BLaER1 treated with 17β-estradiol and CSF1 and Interleukin-3, amounts not matched to agents 10 nM and 100 nM (cell line): ENCODE measurements at regions not wholly inside any gene's neighbourhood (a gene's known extent, or its start where the extent isn't known, plus 50 kb on each side); places are given as distances from the start of the nearest gene placed in this dataset.
A peak's percentile ranks its signal among the peaks of the same experiment; 100 is the strongest.
"Not testable (repeated sequence)": the region's sequence is repeated elsewhere in the genome, so short reads cannot be mapped to it uniquely, and the experiment has no call there.

ENCODE experiments used
- H3K27ac ChIP-seq, 11 experiments: shearing (Covaris generic); formaldehyde crosslinking; 2 replicates each; pipeline ENCODE4 v1.8.1; 2022
- H3K27me3 ChIP-seq, 11 experiments: shearing (Covaris generic); formaldehyde crosslinking; 2 replicates each; pipeline ENCODE4 v1.8.1; 2022
- H3K36me3 ChIP-seq, 11 experiments: shearing (Covaris generic); formaldehyde crosslinking; 2 replicates each; pipeline ENCODE4 v1.8.1; 2022
- H3K4me1 ChIP-seq, 10 experiments: shearing (Covaris generic); formaldehyde crosslinking; 2 replicates each; pipeline ENCODE4 v1.8.1; 2022
- H3K4me2 ChIP-seq, 11 experiments: shearing (Covaris generic); formaldehyde crosslinking; 2 replicates each; pipeline ENCODE4 v1.8.1; 2022
- H3K4me3 ChIP-seq, 10 experiments: shearing (Covaris generic); formaldehyde crosslinking; 2 replicates each; pipeline ENCODE4 v1.8.1; 2022
- H3K9ac ChIP-seq, 11 experiments: shearing (Covaris generic); formaldehyde crosslinking; 2 replicates each; pipeline ENCODE4 v1.8.1; 2022
- H3K9me3 ChIP-seq, 11 experiments: shearing (Covaris generic); formaldehyde crosslinking; replicated peaks in 1 of 11; 2 replicates each; pipeline ENCODE4 v1.8.1; 2022
- H4K20me1 ChIP-seq, 11 experiments: shearing (Covaris generic); formaldehyde crosslinking; 2 replicates each; pipeline ENCODE4 v1.8.1; 2022

DNA sequence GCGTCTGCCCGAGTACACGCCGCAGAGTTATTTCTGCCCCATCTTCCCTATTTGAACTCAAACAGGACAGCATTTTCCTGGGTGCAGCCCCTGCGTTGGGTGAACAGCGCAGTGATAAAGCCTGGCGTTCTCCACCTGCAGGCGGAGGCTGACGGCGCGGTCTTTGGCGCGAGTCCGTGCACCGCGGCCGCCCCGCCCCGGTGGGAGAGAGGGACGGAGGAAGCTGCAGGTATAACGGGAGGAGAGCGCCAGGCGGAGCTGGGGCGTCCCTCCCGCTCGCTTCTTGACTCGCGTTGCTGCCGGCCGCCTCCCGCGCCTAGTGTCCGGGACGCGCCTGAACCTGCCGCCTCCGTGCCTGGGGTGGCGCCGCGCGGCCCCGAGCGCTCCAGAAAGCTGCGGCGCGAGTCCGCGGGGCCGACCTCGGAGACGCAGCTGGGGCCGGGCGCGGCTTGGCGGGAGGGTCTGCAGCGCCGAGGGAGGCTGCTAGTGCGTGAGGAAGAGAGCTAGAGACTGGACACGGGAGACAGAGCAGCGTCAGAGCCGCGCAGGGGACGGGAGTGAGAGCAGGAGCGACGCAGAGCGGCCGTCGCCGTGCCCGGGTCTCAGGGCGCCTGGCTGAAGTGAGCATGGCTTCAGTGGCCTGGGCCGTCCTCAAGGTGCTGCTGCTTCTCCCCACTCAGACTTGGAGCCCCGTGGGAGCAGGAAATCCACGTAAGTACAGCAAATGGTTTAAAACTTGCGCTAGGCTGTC lies 140.7 kb downstream of the SPATA31A7 start:
- H3K4me1 ChIP-seq, H3K36me3 ChIP-seq, H3K27ac ChIP-seq, H3K9me3 ChIP-seq, H3K9ac ChIP-seq, H3K4me2 ChIP-seq, H4K20me1 ChIP-seq: not testable (repeated sequence)
- peaks cover 0 to 11% (median 0%) of the 10 kb centered on the region in 11 experiments; a peak in 7 of 22 replicates for H3K27me3 ChIP-seq
- H3K4me3 ChIP-seq: peak overlapping the region in 2 of 10 experiments; percentile 37 to 44; a peak in 1 of 20 replicates

DNA sequence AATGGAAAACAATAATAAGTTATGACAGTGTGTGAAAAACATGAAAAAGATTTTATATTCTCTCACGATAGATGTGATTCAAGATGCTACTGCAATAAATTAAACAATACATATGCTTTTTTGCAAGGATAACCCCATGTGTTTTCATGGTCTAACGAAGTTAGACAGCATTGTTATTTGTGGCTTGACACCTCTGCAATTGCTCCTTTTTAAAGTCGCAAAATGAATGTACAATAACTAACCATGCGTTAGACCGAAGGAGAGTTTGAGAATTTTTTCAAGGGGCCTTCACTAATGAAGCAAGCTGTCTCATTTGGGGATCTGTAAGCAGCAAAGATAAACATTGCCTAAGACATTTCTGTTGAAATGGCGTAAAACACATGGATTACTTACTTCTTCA lies 167.1 kb downstream of the SPATA31A7 start:
- not testable (repeated sequence) for H3K27me3 ChIP-seq, H3K36me3 ChIP-seq, H3K4me1 ChIP-seq, H3K27ac ChIP-seq, H3K4me3 ChIP-seq, H3K9me3 ChIP-seq, H4K20me1 ChIP-seq, H3K9ac ChIP-seq, H3K4me2 ChIP-seq

DNA sequence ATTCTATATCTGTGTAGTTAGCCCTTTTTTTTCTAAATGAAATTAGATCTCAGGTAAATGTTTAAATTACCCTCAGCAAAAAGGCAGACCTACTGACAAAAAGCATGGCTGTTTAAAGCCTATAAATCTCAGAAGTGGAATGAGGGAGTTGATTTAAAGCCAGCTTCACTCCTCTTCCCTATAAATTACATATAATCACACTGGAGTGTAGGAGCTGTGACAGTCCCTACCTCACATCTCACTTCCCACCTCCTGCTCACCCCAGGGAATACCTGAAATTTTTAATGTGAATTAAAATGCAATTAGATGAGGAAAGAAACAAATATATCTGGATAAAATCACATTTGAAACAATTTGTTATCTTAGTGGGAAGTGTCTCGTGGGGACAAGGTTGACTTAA lies 184.6 kb downstream of the SPATA31A7 start:
- H3K27ac ChIP-seq, H3K27me3 ChIP-seq, H3K4me1 ChIP-seq, H3K36me3 ChIP-seq, H3K4me2 ChIP-seq, H3K9ac ChIP-seq, H3K9me3 ChIP-seq, H3K4me3 ChIP-seq, H4K20me1 ChIP-seq: not testable (repeated sequence)

DNA sequence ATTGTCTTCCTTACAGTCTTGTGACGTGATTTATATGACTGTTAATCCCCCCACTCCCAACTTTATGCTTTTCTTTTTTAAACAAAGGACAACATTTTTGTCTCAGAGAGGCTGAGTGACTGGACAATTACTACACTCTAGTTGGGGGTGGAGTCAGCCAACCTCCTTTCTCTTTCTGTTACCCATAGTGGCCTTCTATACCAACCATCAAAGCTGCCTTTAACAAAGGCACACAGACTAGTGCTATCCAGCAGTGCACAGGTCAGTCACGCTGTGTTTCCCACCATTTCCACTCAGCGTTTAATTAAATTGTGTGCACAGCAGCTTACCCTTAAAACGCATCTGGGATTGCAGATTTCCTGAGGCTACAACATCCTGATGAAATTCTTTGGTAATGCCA lies 186.3 kb downstream of the SPATA31A7 start:
- H3K9ac ChIP-seq, H3K27me3 ChIP-seq, H4K20me1 ChIP-seq, H3K4me2 ChIP-seq, H3K4me1 ChIP-seq, H3K27ac ChIP-seq, H3K9me3 ChIP-seq, H3K4me3 ChIP-seq, H3K36me3 ChIP-seq: not testable (repeated sequence)

DNA sequence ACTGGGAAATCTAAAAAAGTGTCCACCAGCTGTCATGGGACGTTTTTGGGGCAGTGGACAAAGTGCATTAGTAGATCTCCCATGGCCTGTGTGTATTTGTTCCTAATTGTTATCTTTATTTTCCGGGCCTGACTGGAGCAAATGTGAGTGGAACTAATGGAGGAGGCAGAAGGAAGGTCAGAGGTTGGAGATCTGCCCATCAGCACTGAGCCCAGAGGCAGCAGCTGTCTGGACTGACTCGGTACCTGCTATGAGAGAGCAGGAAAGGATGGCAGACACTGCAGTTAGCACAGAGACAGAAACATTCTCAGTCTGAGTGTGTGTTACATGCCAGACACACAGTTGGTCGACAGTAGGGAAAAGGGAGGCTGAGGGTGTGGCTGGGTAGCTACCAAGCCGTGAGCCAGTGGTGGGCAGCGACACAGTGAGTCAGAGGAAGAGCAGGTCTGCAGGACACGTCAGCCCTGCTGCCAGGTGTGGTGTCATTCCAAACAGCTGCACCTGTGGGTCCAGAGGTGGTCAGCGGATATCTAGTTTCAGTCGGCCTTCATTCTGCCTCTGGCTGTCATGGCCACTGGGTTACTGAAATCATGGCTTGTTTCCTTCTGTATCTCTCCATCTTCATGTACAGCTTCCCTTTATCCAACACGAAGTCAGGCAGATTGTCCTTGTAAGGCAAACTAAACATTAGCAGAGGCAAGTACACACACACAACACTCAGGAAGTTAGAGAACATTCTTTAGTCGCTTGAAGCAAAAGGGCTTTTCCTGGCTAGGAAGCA lies 196.4 kb downstream of the SPATA31A7 start:
- H3K4me1 ChIP-seq, H3K9ac ChIP-seq, H3K27ac ChIP-seq, H3K27me3 ChIP-seq, H3K4me2 ChIP-seq, H3K4me3 ChIP-seq, H4K20me1 ChIP-seq, H3K36me3 ChIP-seq, H3K9me3 ChIP-seq: not testable (repeated sequence)

DNA sequence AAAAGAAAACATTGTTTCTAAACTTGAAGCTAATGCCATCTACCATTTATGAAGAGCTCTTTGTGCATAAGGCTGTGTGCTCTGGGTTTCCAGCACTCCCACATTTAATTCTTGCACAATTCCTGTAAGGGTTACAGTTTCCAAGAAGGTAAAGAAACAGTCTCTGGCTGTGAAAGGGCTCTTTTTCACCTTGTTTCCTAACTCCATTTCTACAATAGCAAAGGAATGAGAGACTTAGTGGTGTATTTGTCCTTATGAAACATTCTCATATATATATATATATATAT lies 196.9 kb downstream of the SPATA31A7 start:
- not testable (repeated sequence) for H3K36me3 ChIP-seq, H3K27me3 ChIP-seq, H4K20me1 ChIP-seq, H3K4me3 ChIP-seq, H3K27ac ChIP-seq, H3K9ac ChIP-seq, H3K4me2 ChIP-seq, H3K9me3 ChIP-seq, H3K4me1 ChIP-seq

DNA sequence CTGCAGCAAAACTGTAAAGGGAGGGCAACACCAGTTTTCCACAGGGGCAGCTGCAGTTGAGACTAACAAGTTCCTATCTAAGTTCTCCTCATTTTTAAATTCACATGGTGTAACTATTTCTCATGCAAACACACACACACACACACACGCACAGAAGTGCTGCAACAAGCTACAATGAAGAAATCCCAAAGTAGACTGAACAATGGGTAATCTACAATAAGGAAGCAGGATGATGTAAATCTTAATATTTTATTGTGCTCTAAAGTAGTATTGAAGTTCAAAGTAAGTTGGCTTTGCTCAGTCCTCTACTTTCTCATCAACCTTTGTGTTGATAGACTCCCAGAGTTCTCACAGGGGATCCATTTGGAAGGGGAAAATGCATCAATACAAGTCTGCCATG lies 212.9 kb downstream of the SPATA31A7 start:
- H3K36me3 ChIP-seq, H3K4me3 ChIP-seq, H3K27ac ChIP-seq, H3K9me3 ChIP-seq, H3K27me3 ChIP-seq, H3K9ac ChIP-seq, H3K4me1 ChIP-seq, H4K20me1 ChIP-seq, H3K4me2 ChIP-seq: not testable (repeated sequence)

DNA sequence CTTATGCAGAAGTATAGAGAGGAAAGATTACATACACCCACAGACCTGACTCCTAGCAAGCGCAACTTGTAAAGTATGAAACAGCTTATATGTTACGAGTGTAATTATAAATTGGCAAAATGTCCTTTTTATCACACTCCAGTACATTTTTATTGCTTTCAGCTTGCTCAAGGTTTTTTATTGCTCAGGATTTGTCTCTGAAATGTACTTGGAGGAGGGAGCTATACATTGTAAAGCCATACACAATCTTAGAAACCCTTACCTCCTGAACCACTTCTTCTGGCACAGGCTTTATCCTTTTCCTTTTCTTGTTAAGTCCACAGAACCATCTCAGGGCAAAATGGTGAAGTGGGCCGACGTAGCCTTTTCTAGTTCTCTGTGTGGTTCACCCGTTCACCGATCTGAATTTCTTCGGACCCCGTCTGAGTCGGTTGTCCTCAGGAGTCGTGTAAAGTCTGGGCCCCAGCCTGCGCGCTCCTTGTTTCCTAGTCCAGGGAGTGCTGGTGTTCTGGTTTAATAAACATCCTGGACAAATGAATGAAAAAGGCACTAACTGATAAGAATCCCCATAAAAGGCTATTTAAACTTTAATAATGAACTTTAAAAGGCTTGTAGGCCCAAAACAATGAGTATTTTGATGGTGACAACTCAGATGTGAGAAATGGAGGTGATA lies 222.2 kb downstream of the SPATA31A7 start:
- H3K9ac ChIP-seq, H3K4me1 ChIP-seq, H4K20me1 ChIP-seq: not testable (repeated sequence)

DNA sequence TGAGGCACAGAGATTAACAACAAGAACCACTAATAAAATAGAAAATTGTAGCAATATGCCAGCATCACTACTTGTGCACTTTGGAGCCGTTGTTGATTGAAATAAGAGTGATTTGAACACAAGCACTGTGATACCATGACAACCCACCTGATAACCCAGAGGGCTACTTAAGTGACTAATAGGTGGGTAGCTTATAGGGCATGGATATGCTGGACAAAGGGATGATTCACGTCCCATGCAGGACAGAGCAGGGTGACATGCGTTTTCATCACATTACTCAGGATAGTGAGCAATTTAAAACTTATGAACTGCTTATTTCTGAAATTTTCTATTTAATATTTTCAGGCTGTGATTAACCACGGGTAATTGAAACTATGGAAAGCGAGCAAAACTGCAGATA lies 222.9 kb downstream of the SPATA31A7 start:
- not testable (repeated sequence) for H4K20me1 ChIP-seq, H3K27me3 ChIP-seq, H3K27ac ChIP-seq, H3K9ac ChIP-seq, H3K9me3 ChIP-seq, H3K4me1 ChIP-seq, H3K4me2 ChIP-seq, H3K36me3 ChIP-seq, H3K4me3 ChIP-seq

More for the DNA sequence above, 222.2 kb downstream of the SPATA31A7 start:
- H3K36me3 ChIP-seq, H3K4me2 ChIP-seq, H3K27me3 ChIP-seq, H3K27ac ChIP-seq, H3K9me3 ChIP-seq, H3K4me3 ChIP-seq: not testable (repeated sequence)

DNA sequence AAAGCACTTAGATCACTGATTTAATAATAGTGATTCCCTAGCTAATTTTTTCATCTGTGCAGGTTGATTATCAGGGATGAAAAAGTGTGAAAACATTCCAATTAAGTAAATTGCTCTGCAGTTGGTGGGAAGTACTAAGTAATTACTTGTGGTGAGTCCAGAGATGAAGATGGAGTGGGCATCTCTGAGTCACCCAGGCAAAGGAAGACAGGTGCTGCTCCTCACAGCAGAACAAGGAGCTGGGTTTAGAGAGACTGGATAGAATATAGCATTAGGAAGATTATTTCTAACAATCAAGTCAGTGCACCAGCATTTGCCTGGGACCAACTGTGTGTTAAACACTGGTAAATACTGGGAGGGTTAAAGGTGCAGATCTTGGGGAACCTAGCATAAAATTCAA lies 228.3 kb downstream of the SPATA31A7 start:
- not testable (repeated sequence) for H3K4me3 ChIP-seq, H3K27me3 ChIP-seq, H3K36me3 ChIP-seq, H3K4me1 ChIP-seq, H3K4me2 ChIP-seq, H4K20me1 ChIP-seq, H3K9me3 ChIP-seq, H3K27ac ChIP-seq, H3K9ac ChIP-seq

DNA sequence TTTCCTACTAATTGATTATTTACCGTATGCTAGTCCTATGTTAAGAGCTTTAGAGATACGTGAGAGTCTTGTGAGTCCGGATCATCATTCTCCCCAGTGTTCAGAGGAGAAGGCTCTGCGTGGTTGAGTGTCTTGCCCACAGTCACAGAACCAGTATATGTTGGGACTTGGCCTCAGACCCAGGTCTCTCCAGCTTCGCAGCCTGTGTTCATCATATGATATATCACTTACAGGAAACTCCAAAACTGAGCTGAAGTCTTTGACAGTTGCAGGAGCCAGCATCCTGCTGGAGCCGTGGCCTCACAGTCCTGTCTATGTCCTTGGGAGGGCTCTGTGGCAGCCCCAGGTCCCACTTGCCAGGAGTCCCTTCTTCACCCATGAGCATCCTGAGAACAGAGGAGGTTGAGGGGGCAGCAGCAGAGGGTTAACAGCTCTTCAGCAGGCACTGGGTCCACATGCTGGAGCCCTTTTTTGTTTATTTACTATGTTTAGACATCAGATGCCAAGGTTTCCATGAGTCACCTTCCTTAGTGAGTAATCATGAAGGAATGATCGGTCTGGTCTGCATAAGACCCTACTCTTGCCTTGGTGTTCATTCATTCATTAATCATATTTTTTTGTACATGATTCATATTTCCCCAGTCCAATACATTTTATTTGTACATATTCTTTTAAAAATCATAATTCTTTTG lies 230.6 kb downstream of the SPATA31A7 start:
- H3K36me3 ChIP-seq, H3K9me3 ChIP-seq, H3K27me3 ChIP-seq, H3K27ac ChIP-seq, H3K4me3 ChIP-seq, H3K9ac ChIP-seq, H3K4me1 ChIP-seq, H4K20me1 ChIP-seq, H3K4me2 ChIP-seq: not testable (repeated sequence)

DNA sequence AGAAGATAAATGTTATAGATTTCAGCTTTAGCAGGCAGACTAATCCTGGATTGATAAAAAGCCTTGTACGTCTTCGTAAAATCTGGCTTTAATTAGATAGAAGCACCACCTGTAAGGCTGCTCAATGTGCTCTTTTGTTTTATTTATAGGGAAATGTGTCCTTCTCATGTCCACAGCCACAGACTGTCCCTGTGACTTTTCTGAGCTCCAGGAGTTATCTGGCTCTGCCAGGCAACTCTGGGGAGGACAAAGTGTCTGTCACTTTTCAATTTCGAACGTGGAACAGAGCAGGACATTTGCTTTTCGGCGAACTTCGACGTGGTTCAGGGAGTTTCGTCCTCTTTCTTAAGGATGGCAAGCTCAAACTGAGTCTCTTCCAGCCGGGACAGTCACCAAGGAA lies 257.4 kb downstream of the SPATA31A7 start:
- H3K9me3 ChIP-seq, H3K4me2 ChIP-seq, H4K20me1 ChIP-seq, H3K27ac ChIP-seq, H3K9ac ChIP-seq, H3K27me3 ChIP-seq, H3K4me1 ChIP-seq, H3K4me3 ChIP-seq, H3K36me3 ChIP-seq: not testable (repeated sequence)

DNA sequence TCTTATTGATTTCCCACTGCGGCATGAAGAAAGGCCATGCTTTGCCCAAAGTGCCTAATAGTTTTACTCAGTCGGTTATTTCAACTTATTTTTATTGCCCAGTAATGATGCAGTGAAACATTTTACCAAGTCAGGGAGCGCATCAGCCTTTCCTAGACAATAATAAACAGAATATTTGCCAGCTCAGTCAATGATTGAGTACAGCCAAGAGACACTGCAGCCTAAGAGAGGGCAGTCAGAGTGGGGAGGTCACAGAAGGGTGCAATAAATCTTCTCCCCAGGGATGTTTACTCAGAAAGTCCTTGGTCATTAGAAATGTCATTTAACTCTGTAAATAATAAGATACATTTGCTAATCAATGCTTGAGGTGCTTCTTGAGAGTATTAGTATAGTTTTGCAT lies 271.0 kb downstream of the SPATA31A7 start:
- H3K4me1 ChIP-seq, H3K4me3 ChIP-seq, H3K9me3 ChIP-seq, H3K9ac ChIP-seq, H3K36me3 ChIP-seq, H3K27me3 ChIP-seq, H3K27ac ChIP-seq, H3K4me2 ChIP-seq, H4K20me1 ChIP-seq: not testable (repeated sequence)
